ENCODE measurements at regions not wholly inside any gene's neighbourhood (a gene's known extent, or its start where the extent isn't known, plus 50 kb on each side); places are given as distances from the start of the nearest gene placed in this dataset.

DNA sequence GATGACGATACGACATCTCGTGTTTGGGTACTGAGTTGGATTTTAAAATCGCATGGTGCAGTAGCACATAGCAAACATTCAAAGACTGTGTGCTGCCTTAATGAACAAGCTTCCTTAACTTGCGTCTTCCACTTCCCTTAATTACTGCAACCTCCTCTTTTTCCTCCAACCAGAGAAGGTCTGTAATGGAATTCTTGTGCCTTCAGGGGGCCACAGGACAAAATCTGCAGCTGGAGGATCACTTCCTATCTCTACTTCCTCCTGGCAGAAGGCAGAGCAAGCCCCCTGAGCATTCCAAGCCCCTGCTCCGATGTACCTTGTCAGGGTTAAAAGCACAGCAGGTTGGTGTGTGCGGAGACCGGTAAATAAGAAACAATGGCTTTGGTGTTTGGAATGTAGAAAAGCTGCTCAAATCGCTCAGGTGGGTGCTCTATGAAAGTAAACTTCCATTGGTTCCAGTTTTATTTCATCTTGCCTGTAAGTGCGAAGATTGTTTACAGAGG, 151.3 kb upstream of the UQCRFS1 start:
- DNase-seq (ENCODE audit: low spot score in 2 of 2), result no peak
- in situ Hi-C loops (cut with MboI; ENCODE audit: low sequenced_read_pairs), result no loop called here
- peaks cover 5% of the 10 kb centered on the region; the same call in 1 of the 2 replicates for H3K27me3 ChIP-seq (ENCODE audit: low read depth)

DNA sequence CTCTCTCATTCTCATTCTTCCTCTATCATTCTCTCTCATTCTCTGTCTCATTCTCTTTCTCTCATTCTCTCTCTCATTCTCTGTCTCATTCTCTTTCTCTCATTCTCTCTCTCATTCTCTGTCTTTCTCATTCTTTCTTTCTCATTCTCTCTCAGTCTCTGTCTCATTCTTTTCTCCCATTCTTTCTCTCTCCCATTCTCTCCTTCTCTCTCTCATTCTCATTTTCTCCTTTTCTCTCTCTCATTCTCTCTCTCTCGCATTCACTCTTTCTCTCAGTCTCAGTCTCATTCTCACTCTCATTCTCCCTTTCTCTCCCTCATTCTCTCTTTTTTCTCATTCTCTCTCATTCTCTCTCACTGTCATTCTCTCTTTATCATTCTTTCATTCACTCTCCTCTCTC, 152.0 kb upstream of the UQCRFS1 start:
- Histone ChIP-seq H3K36me3 (replicated peaks) (no peaks in the 10 kb centered on the region), H3K4me1 (no peaks in the 10 kb centered on the region), H3K4me3 (no peak overlapping the region), H3K27me3 (ENCODE audit: low read depth) (peaks cover 5% of the 10 kb centered on the region; the same call in 1 of the 2 replicates), H3K9me3 (no peaks in the 10 kb centered on the region; the same call in 1 of the 2 replicates)
- DNase-seq (ENCODE audit: low spot score in 2 of 2), result no peak
- in situ Hi-C loops (cut with MboI; ENCODE audit: low sequenced_read_pairs), result no loop called here

More for the DNA sequence above, 151.3 kb upstream of the UQCRFS1 start:
- Histone ChIP-seq H3K9me3 (no peaks in the 10 kb centered on the region; the same call in 1 of the 2 replicates), H3K36me3 (replicated peaks) (no peaks in the 10 kb centered on the region), H3K4me3 (no peak overlapping the region), H3K4me1 (no peaks in the 10 kb centered on the region)

DNA sequence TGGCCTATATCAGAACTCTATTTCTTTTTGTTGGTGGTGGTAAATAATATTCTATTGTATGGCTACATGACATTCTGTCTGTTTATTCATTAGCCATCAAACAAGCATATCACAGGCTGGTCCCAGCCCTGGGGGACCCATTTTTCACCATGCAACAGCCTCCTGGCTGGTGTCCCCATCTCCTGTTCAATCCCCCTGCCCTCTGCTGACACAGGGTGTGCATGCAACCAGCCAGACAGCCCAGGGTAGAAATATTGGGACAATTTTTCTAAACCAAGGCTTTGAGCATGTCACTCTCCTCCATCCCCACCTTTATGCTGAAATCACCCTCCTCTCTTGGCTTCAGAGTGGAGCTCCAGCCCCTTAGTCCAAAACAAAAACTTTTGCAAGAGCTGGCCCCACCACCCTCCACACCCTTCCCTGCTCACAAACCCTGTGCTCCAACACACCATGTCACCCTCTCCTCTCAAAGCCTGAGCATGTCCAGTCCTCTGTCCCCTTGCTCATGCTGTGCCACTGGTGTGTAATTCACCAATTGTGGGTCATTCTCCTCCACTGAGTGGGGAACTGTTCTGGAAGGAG, 153.0 kb upstream of the UQCRFS1 start:
- Histone ChIP-seq H3K4me3 (no peak overlapping the region), H3K4me1 (no peaks in the 10 kb centered on the region), H3K36me3 (replicated peaks) (no peaks in the 10 kb centered on the region), H3K9me3 (no peaks in the 10 kb centered on the region; the same call in 1 of the 2 replicates), H3K27me3 (ENCODE audit: low read depth) (peaks cover 5% of the 10 kb centered on the region; the same call in 1 of the 2 replicates)
- in situ Hi-C loops (cut with MboI; ENCODE audit: low sequenced_read_pairs), result no loop called here
- no peak for DNase-seq (ENCODE audit: low spot score in 2 of 2)

DNA sequence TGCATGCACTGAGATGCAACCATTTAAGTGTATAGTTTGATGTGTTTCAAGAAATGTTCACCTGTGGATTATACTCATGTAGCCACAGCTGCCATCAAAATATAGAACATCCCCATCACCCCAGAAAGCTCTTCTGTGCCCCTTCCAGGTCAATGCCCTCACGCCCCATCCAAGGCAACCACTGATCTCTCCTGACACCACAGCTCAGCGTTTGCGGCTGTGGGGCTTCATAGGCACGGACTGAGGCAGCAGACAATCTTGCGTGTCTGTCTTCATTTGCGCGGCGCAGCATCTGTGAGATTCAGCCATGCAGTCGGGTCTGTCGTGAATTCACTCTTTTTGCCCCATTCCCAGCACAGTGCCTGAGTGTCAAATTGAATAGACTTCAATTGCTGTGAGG, 153.8 kb upstream of the UQCRFS1 start:
- H3K4me1 ChIP-seq, result no peaks in the 10 kb centered on the region
- H3K27me3 ChIP-seq (ENCODE audit: low read depth), result peaks cover 5% of the 10 kb centered on the region; the same call in 1 of the 2 replicates
- in situ Hi-C loops (cut with MboI; ENCODE audit: low sequenced_read_pairs), result no loop called here
- no peak for DNase-seq (ENCODE audit: low spot score in 2 of 2)
- H3K36me3 ChIP-seq (replicated peaks), result no peaks in the 10 kb centered on the region
- H3K4me3 ChIP-seq, result no peak overlapping the region
- H3K9me3 ChIP-seq, result no peaks in the 10 kb centered on the region; the same call in 1 of the 2 replicates

DNA sequence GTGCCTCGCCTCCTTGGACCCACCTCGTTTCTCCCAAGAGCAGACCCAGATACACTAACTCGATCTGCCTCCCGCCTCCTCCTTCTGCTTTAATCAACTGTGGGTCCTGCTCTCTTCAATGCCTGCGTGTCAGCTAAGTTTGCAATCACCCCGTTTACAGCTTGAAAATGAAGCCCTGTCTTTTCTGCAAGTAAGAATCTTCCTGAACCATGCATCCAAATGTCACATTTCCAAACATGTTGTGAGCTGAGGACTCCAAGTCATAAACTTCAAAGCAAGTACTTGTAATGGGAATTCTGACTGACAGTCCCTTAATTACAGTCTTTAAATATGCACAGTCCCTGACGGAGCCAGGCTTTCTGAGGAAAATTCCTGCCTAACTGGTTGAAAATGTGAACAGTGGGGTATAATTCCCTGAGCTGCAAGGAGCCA, 154.9 kb upstream of the UQCRFS1 start:
- no peak for DNase-seq (ENCODE audit: low spot score in 2 of 2)
- Histone ChIP-seq H3K4me3 (no peak overlapping the region), H3K27me3 (ENCODE audit: low read depth) (peaks cover 5% of the 10 kb centered on the region; the same call in 1 of the 2 replicates), H3K4me1 (no peaks in the 10 kb centered on the region), H3K36me3 (replicated peaks) (no peaks in the 10 kb centered on the region), H3K9me3 (no peaks in the 10 kb centered on the region)
- in situ Hi-C loops (cut with MboI; ENCODE audit: low sequenced_read_pairs), result no loop called here

DNA sequence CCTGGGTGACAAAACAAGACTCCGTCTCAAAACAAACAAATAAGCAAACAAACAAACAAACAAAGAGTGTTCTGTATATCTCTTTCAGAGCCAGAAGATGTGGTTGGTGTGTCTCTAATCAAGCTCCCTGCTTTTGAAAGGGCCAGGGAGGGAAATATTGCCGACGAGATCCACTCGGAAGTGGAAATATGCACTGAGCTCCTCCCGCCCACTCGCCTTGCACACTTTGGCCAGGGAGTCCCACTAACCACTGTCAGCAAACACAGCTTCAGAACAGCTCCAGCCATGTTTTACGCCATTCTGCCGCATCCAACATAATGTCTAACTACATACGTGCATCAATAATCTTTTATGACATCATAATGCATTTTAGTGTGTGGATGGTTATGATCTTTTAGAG, 155.5 kb upstream of the VSTM2B start:
- Histone ChIP-seq H3K4me1 (no peaks in the 10 kb centered on the region), H3K27me3 (ENCODE audit: low read depth) (peaks cover 5% of the 10 kb centered on the region; the same call in 1 of the 2 replicates), H3K4me3 (no peak overlapping the region), H3K36me3 (replicated peaks) (no peaks in the 10 kb centered on the region), H3K9me3 (no peaks in the 10 kb centered on the region)
- in situ Hi-C loops (cut with MboI; ENCODE audit: low sequenced_read_pairs), result no loop called here
- no peak for DNase-seq (ENCODE audit: low spot score in 2 of 2)

DNA sequence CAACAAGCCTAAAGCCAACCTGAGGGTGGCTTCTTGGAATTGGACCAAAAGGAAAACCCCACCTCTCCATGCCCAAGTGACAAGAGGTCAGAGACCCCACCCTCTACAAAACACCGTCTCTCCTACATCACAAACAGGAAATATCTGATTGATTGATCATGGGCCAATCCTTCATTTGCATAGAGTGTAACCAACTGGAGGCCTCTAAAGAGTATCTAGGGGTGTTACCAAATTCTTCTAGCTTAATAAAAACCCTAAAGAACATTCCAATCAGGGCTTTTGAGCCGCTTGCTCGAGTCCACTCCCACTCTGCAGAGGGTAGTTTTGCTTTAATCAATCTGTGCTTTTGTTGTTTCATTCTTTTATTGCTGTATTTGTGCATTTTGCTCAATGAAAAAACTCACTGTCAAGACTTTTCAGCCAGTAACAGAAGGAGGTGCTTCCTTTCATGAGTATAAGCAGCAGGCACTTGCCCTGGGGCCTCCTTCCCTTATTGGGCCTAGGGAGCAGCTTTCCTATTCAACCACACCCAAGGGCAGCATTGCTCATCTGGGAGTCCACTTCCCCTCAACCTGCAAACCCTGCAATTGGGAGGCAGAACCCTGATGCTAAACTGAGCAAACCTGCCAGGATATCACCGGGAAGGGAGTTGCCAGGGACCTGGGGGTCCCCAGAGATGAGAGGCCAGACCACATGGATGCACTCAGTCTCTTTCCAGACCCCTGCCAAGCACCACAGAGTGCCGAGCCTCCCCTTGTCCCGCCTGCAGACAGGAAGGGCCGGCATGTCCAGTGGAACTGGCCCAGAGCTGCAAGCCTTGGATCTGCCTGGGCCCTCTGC, 154.3 kb upstream of the VSTM2B start:
- Histone ChIP-seq H3K9me3 (no peaks in the 10 kb centered on the region), H3K36me3 (replicated peaks) (no peaks in the 10 kb centered on the region), H3K27me3 (ENCODE audit: low read depth) (peaks cover 5% of the 10 kb centered on the region; the same call in 1 of the 2 replicates), H3K4me1 (no peaks in the 10 kb centered on the region), H3K4me3 (no peak overlapping the region)
- in situ Hi-C loops (cut with MboI; ENCODE audit: low sequenced_read_pairs), result no loop called here
- no peak for DNase-seq (ENCODE audit: low spot score in 2 of 2)

DNA sequence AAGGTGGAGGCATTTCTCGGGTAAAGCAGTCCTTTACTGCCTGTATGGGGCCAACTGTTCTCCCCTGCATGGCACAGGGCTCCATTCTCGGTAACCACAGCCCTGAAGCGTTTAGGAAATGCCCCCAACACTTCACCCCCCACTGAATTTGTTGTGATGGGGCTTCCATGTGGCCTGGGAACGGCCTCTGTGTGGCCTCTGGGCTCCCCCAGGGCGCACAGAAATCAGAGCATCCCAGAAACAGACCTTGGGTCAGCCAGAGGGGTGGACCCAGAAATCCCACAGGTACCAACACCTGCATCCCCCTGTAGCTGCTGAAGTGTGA, 153.7 kb upstream of the VSTM2B start:
- Histone ChIP-seq H3K4me3 (no peak overlapping the region), H3K9me3 (no peaks in the 10 kb centered on the region), H3K27me3 (ENCODE audit: low read depth) (peaks cover 5% of the 10 kb centered on the region; the same call in 1 of the 2 replicates), H3K4me1 (no peaks in the 10 kb centered on the region), H3K36me3 (replicated peaks) (no peaks in the 10 kb centered on the region)
- no peak for DNase-seq (ENCODE audit: low spot score in 2 of 2)
- in situ Hi-C loops (cut with MboI; ENCODE audit: low sequenced_read_pairs), result no loop called here

DNA sequence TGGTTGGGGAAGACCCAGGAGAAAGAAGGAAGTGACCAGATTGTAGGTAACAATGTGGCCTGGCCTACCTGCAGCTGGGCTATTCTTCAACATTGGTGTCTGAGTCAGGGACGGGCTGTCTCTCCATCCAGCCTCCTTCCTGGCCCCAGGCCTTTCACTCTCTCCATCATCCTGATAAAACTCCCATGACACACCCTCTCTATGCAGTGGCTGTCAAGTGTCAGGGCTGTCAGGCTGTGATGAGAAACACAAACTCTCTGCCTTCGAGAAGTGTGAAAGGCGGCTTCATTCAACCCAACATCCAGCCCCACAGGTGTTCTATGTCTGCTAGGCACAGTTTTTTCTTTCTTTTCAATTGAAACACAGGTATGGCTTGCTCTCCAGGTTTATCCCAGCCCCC, 153.3 kb upstream of the VSTM2B start:
- Histone ChIP-seq H3K9me3 (no peaks in the 10 kb centered on the region), H3K27me3 (ENCODE audit: low read depth) (peaks cover 1% of the 10 kb centered on the region; the same call in 1 of the 2 replicates), H3K4me1 (no peaks in the 10 kb centered on the region), H3K36me3 (replicated peaks) (no peaks in the 10 kb centered on the region), H3K4me3 (no peak overlapping the region)
- no peak for DNase-seq (ENCODE audit: low spot score in 2 of 2)
- in situ Hi-C loops (cut with MboI; ENCODE audit: low sequenced_read_pairs), result no loop called here

DNA sequence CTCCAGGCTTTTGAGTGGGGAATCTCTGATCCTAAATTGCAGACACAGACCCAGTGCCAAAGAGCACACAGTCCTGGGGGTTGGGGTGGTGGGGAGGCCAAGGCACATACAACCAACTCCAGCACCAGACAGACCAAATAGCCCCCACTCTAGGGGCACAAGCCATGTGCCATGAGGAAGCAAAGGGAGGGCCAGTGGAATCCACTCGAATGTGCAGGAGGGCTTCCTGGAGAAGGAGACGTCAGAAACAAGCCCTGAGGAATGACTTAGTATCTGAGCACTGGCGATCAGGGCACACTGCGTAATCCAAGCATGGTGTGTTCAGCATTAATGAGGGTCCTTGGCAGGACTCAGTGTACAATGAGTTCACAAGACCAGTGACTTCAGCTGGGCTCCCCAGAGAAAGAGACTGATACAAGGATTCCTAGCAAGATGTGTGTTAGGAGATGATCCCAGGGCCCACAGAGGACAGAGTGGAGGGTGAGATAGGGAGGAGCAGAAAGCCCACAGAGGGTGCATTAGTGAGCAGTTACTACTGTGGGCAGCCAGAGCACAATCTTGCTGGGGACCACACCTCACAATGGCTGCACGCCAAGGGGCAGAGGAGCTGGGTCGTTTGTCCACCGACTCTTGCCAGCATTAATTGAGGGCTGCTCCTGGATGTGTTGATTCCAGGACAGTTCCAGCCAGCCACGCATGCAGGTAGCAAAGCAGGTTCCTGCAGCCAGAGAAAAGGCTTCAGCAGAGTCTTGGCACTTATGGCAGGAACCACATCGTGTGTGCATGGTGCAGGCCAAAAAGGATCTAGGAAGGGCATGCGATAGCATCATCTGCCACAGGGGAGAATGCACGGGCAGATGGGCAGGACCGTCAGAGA, 152.6 kb upstream of the VSTM2B start:
- Histone ChIP-seq H3K27me3 (ENCODE audit: low read depth) (no peaks in the 10 kb centered on the region), H3K36me3 (replicated peaks) (no peaks in the 10 kb centered on the region), H3K4me1 (no peaks in the 10 kb centered on the region), H3K4me3 (no peak overlapping the region), H3K9me3 (no peaks in the 10 kb centered on the region)
- no peak for DNase-seq (ENCODE audit: low spot score in 2 of 2)
- in situ Hi-C loops (cut with MboI; ENCODE audit: low sequenced_read_pairs), result no loop called here

DNA sequence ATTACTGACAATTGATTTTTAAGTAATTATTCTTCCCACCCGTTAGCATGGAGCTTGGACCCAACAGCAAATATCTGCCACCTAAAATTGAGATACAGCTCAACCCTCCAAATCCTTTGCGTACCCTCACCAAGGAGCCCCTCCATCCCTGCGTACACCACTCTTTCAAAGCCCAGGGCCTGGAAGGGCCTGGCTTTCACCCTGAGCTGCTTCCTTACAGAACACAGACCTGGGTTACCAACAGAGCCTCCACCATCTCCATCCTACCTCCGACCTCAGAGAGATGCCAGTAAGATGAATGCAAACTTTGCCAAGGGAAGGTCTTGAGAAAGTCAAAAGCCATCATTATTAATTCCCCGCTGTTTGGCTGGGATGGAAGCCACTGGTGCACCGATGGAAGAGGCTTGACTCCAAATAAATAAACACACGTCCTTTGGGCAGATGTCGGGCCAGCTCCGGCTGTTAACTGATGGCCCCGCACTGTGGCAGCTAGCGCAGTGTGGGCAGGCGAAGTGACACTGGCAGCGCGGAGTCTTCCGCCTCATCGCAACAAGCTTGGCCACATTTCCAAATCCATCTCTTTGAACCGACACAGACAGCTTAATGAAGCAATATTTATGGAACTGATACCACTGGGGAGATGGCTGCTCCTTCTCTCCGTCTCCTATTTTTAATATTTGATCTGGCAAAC, 150.2 kb upstream of the VSTM2B start:
- H3K36me3 ChIP-seq (replicated peaks), result no peaks in the 10 kb centered on the region
- no peak overlapping the region for H3K4me3 ChIP-seq
- H3K27me3 ChIP-seq (ENCODE audit: low read depth), result no peaks in the 10 kb centered on the region; the same call in 1 of the 2 replicates
- no peaks in the 10 kb centered on the region for H3K9me3 ChIP-seq
- DNase-seq (ENCODE audit: low spot score in 2 of 2), result no peak
- in situ Hi-C loops (cut with MboI; ENCODE audit: low sequenced_read_pairs), result no loop called here
- H3K4me1 ChIP-seq, result no peaks in the 10 kb centered on the region

DNA sequence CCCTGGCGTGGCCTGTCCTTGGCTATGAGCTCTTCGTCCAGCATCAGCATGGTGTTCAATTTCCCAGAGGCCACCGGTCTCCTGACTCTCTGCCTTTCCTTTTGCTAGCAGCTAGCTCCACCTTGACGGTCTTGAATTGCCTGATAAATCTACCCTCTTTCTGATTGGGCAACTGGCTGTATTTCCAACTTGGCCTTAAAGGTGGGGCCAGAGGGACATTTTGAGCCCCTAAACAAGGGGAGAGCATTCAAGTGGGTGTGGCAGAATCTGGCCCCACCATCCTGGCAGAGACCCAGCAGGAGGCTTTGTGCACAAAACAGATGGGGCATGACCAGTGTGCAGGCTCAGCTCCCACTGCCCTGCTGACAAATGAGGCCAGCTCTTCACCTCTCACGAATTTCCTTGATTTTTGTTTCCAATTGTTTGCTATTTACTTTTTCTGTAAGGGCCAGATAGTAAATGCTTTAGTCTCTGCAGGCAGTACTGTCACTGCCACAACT, 148.9 kb upstream of the VSTM2B start:
- in situ Hi-C loops (cut with MboI; ENCODE audit: low sequenced_read_pairs), result no loop called here
- Histone ChIP-seq H3K9me3 (no peaks in the 10 kb centered on the region), H3K36me3 (replicated peaks) (no peaks in the 10 kb centered on the region), H3K27me3 (ENCODE audit: low read depth) (no peaks in the 10 kb centered on the region; the same call in 1 of the 2 replicates), H3K4me3 (no peak overlapping the region), H3K4me1 (no peaks in the 10 kb centered on the region)
- no peak for DNase-seq (ENCODE audit: low spot score in 2 of 2)

DNA sequence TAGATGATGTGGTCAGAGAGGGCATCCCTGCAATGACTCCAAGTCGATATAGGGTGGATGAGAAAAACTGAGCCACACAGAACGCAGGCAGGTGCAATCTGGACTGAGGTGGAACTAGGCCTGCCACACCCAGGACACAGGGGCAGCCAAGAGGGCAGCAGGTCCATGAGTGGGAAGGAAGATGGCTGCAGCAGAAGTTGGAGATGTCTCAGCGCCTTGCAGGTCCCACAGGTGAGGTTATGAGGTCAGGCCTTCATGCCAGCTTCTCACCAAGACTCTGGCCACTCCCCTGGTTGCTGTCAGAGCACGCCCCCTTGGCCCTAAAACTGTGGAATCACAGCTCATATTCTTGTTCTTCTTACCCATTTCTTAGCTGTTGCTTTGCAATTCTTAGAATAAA, 147.7 kb upstream of the VSTM2B start:
- in situ Hi-C loops (cut with MboI; ENCODE audit: low sequenced_read_pairs), result no loop called here
- Histone ChIP-seq H3K9me3 (no peaks in the 10 kb centered on the region), H3K4me3 (no peak overlapping the region), H3K27me3 (ENCODE audit: low read depth) (no peaks in the 10 kb centered on the region; the same call in 1 of the 2 replicates), H3K4me1 (no peaks in the 10 kb centered on the region), H3K36me3 (replicated peaks) (no peaks in the 10 kb centered on the region)
- DNase-seq (ENCODE audit: low spot score in 2 of 2), result no peak

Measured in HAP-1 (cell line).